Heart right ventricle (tissue), 16 donors: ENCODE measurements at regions not wholly inside any gene's neighbourhood (a gene's known extent, or its start where the extent isn't known, plus 50 kb on each side); places are given as distances from the start of the nearest gene placed in this dataset.

Experiments
- ATAC-seq, 8 donors: fragments of 200-7000 bp; cut with Tn5 transposase; one replicate each; pipeline ENCODE4 v1.9.1; 2020; ENCODE audit warnings: mild to moderate bottlenecking in 8 of 8, moderate library complexity in 8 of 8, moderate number of reproducible peaks in 1 of 8
- DNase-seq, 2 donors: peaks; one replicate each; pipeline ENCODE4 v3.0.0-alpha.2; 2020
- H3K27ac ChIP-seq, 10 donors: fragments of 200-600 bp; sonication (generic) in 2 of 10; one replicate each; pipeline versions ENCODE4 v1.5.0 to v1.8.0; 2020 to 2022; ENCODE audit warnings: mild to moderate bottlenecking in 3 of 10
- H3K27me3 ChIP-seq, 7 donors: fragments of 200-600 bp; one replicate each; pipeline ENCODE4 v1.8.0; 2021 to 2022; ENCODE audit warnings: mild to moderate bottlenecking in 2 of 7
- H3K36me3 ChIP-seq, 9 donors: fragments of 200-600 bp; sonication (generic) in 1 of 9; one replicate each; pipeline versions ENCODE4 v1.5.0 to v1.8.0; 2020 to 2022; ENCODE audit warnings: mild to moderate bottlenecking in 2 of 9
- H3K4me1 ChIP-seq, 9 donors: fragments of 200-600 bp; sonication (generic) in 1 of 9; one replicate each; pipeline versions ENCODE4 v1.5.0 to v1.8.0; 2020 to 2022; ENCODE audit warnings: mild to moderate bottlenecking in 4 of 9
- H3K4me3 ChIP-seq, 10 donors: fragments of 200-600 bp; sonication (generic) in 2 of 10; one replicate each; pipeline versions ENCODE4 v1.5.0 to v1.8.0; 2020 to 2022; ENCODE audit warnings: mild to moderate bottlenecking in 7 of 10, moderate library complexity in 2 of 10
- H3K9me3 ChIP-seq, 11 donors: fragments of 200-600 bp in 10 of 11; sonication (generic) in 2 of 11; one replicate each; pipeline versions ENCODE4 v1.5.0 to v1.8.0; 2013 to 2022; ENCODE audit warnings: mild to moderate bottlenecking in 2 of 11, control low read depth in 1 of 11, moderate library complexity in 1 of 11
- CTCF ChIP-seq, 9 donors: fragments of 200-600 bp; sonication (generic) in 2 of 9; IDR thresholded peaks; one replicate each; pipeline versions ENCODE4 v1.5.0 to v1.8.0; 2021 to 2022; ENCODE audit warnings: antibody characterized with exemption in 9 of 9, mild to moderate bottlenecking in 5 of 9, moderate library complexity in 1 of 9
- WGBS, 2 donors: extraction: QIAGEN DNeasy Blood & Tissue Kit; methylation state at CpG; one replicate each; pipeline ENCODE4 v1.1.7; 2013; ENCODE audit warnings: inconsistent platforms in 1 of 2; 5-methylcytosine and 5-hydroxymethylcytosine counted together
- intact Hi-C, 10 donors: fragments of 100-400 bp; cut with DNase I; formaldehyde crosslinking; loops; one replicate each; pipeline versions ENCODE4 v1.11.1 to v1.14.2; 2022
- donor health status: Arrhythmogenic right ventricular cardiomyopathy.
- donor health status: ischemic (EF 13 %, LVEDD 7.1; RV severe dilation, severe dysfunction).
- donor health status: healthy with polysubstance abuse.
- donor health status: DM: no; HTN: yes; CAD: no.
- donor health status: DM: no; HTN: no; CAD: no.
- donor health status: ischemic (EF 25% LVEDD 6.9; RV normal size, moderate dysfunction).
- donor health status: ischemic (EF 25% LVEDD 5.7; RV mildly dilated, moderate dysfunction).
- donor health status: healthy.
- donor health status: DM: yes; HTN: yes; CAD: no.
- donor health status: Ischemic cardiomyopathy.
- donor health status: ischemic (EF 35%, LVEDD 5.7; RV mildly dilated, moderate dysfunction).
- donor health status: nonischemic (EF 11% LVEDD 7.7; RV severe dilation, severe dysfunction).
- donor health status: DM: yes; HTN: yes; CAD: no.
- donor health status: PGD.
- donor health status: ischemic (EF 29% LVEDD 5.4; RV normal size, mild dysfunction).
- donor health status: nonischemic (EF 23%, LVEDD 6.1; RV moderate dilation, normal function).

- WGBS, 2 donors = 32 to 42% methylated on average over 2 of the region's 2 CpGs
- Histone ChIP-seq H3K4me3 (no peak overlapping the region), H3K9me3 (peaks cover 0 to 19% (median 0%) of the 10 kb centered on the region in 11 donors), H3K36me3 (no peaks in the 10 kb centered on the region), H3K27ac (no peak overlapping the region), H3K27me3 (no peaks in the 10 kb centered on the region), H3K4me1 (no peaks in the 10 kb centered on the region)
- DNase-seq (no peak), ATAC-seq (no peak)
- TF ChIP-seq CTCF (IDR thresholded peaks at IDR 0.05) = no peak
- intact Hi-C loops = no loop called here
Observed at GRCh38 chr1:104476126-104476525, 726.4 kb downstream of the AMY1C start.

GRCh38 chr1:104488296-104489015 lies 738.8 kb downstream of the AMY1C start:
- no peak overlapping the region for H3K4me3 ChIP-seq
- DNase-seq = no peak
- WGBS, 2 donors = 28 to 38% methylated on average over 4 of the region's 4 CpGs
- no peaks in the 10 kb centered on the region for H3K27me3 ChIP-seq
- ATAC-seq = no peak
- intact Hi-C loops = no loop called here
- H3K36me3 ChIP-seq = no peaks in the 10 kb centered on the region
- H3K4me1 ChIP-seq = no peaks in the 10 kb centered on the region
- peaks cover 0 to 21% (median 0%) of the 10 kb centered on the region in 11 donors for H3K9me3 ChIP-seq
- TF ChIP-seq CTCF (IDR thresholded peaks at IDR 0.05) = no peak
- no peak overlapping the region for H3K27ac ChIP-seq

GRCh38 chr1:104526158-104526795 lies 776.6 kb downstream of the AMY1C start:
- Histone ChIP-seq H3K4me3 (no peak overlapping the region), H3K9me3 (peaks cover 0 to 7% (median 0%) of the 10 kb centered on the region in 11 donors), H3K4me1 (no peaks in the 10 kb centered on the region), H3K36me3 (no peaks in the 10 kb centered on the region), H3K27me3 (no peaks in the 10 kb centered on the region), H3K27ac (no peak overlapping the region)
- intact Hi-C loops = no loop called here
- no peak for ATAC-seq
- DNase-seq = no peak
- 66 to 69% methylated on average over 2 of the region's 2 CpGs for WGBS, 2 donors
- TF ChIP-seq CTCF (IDR thresholded peaks at IDR 0.05) = no peak

- Histone ChIP-seq H3K4me3 (no peak overlapping the region), H3K27me3 (no peaks in the 10 kb centered on the region), H3K27ac (no peak overlapping the region), H3K9me3 (peaks cover 0 to 10% (median 0%) of the 10 kb centered on the region in 11 donors), H3K4me1 (no peaks in the 10 kb centered on the region), H3K36me3 (no peaks in the 10 kb centered on the region)
- DNase-seq (no peak), ATAC-seq (no peak)
- WGBS, 2 donors = 78 to 86% methylated on average over 2 of the region's 2 CpGs
- intact Hi-C loops = no loop called here
- TF ChIP-seq CTCF (IDR thresholded peaks at IDR 0.05) = no peak
Observed at GRCh38 chr1:104531990-104532389, 782.3 kb downstream of the AMY1C start.
